ENCODE measurements at regions not wholly inside any gene's neighbourhood (a gene's known extent, or its start where the extent isn't known, plus 50 kb on each side); places are given as distances from the start of the nearest gene placed in this dataset.
"Not testable (repeated sequence)": the region's sequence is repeated elsewhere in the genome, so short reads cannot be mapped to it uniquely, and the experiment has no call there.

- not testable (repeated sequence) for TF ChIP-seq CTCF (IDR thresholded peaks at IDR 0.05); POLR2A (IDR thresholded peaks at IDR 0.05; ENCODE audit: low read length); HOXB13 (CRISPR knock-in tag; IDR thresholded peaks at IDR 0.05; ENCODE audit: low read depth); EP300 (IDR thresholded peaks at IDR 0.05); MAFK (IDR thresholded peaks at IDR 0.05; ENCODE audit: partially characterized antibody); USF2 (IDR thresholded peaks at IDR 0.05); MYC (IDR thresholded peaks at IDR 0.05; ENCODE audit: borderline replicate concordance, low read length); SMC3 (IDR thresholded peaks at IDR 0.05); ESRRA (IDR thresholded peaks at IDR 0.05; ENCODE audit: borderline replicate concordance, low read length); HDAC2 (IDR thresholded peaks at IDR 0.05); PHF8 (IDR thresholded peaks at IDR 0.05; ENCODE audit: borderline replicate concordance, low read depth)
Measured at GRCh38 chr19:31893491-31893890, 451.9 kb upstream of the ZNF507 start.

Data from A549 (cell line).